Progenitor cell of endocrine pancreas (in vitro differentiated cells): ENCODE measurements at regions not wholly inside any gene's neighbourhood (a gene's known extent, or its start where the extent isn't known, plus 50 kb on each side); places are given as distances from the start of the nearest gene placed in this dataset.

Experiments used
- DNase-seq: peaks from one replicate; pipeline ENCODE4 v3.0.0; 2021; ENCODE audit warnings: low spot score; ENCODE audit not compliant: unreplicated experiment
- H3K27ac Mint-ChIP-seq: 2 replicates; pipeline ENCODE4 v1.8.0; 2021; ENCODE audit warnings: mild to moderate bottlenecking, moderate library complexity, mixed read lengths
- H3K27me3 Mint-ChIP-seq: 2 replicates; pipeline ENCODE4 v1.8.0; 2021; ENCODE audit warnings: mixed read lengths
- H3K36me3 Mint-ChIP-seq: 2 replicates; pipeline ENCODE4 v1.8.0; 2022; ENCODE audit warnings: mixed read lengths; ENCODE audit not compliant: insufficient read depth
- H3K4me1 Mint-ChIP-seq: 2 replicates; pipeline ENCODE4 v1.8.0; 2021; ENCODE audit warnings: low read depth, mixed read lengths
- H3K4me3 Mint-ChIP-seq: 2 replicates; pipeline ENCODE4 v1.8.0; 2021; ENCODE audit warnings: low read depth, mild to moderate bottlenecking, moderate library complexity, mixed read lengths
- H3K9me3 Mint-ChIP-seq: 2 replicates; pipeline ENCODE4 v1.8.0; 2021; ENCODE audit warnings: low read depth, mixed read lengths
- TF ChIP-seq, protein P1 (sequence below): fragments of 200-600 bp; sonication (generic); IDR thresholded peaks from one replicate; pipeline ENCODE4 v1.5.0; 2021; ENCODE audit warnings: antibody characterized with exemption, mild to moderate bottlenecking; ENCODE audit not compliant: unreplicated experiment

GRCh38 chr1:17932164-17932563 is 175.4 kb upstream of the IGSF21 start:
- Mint-ChIP-seq H3K36me3 (no peaks in the 10 kb centered on the region), H3K9me3 (no peaks in the 10 kb centered on the region), H3K27ac (no peak overlapping the region), H3K4me1 (peaks cover 7% of the 10 kb centered on the region), H3K4me3 (no peak overlapping the region), H3K27me3 (peaks cover 49% of the 10 kb centered on the region)
- TF ChIP-seq, protein P1, sequence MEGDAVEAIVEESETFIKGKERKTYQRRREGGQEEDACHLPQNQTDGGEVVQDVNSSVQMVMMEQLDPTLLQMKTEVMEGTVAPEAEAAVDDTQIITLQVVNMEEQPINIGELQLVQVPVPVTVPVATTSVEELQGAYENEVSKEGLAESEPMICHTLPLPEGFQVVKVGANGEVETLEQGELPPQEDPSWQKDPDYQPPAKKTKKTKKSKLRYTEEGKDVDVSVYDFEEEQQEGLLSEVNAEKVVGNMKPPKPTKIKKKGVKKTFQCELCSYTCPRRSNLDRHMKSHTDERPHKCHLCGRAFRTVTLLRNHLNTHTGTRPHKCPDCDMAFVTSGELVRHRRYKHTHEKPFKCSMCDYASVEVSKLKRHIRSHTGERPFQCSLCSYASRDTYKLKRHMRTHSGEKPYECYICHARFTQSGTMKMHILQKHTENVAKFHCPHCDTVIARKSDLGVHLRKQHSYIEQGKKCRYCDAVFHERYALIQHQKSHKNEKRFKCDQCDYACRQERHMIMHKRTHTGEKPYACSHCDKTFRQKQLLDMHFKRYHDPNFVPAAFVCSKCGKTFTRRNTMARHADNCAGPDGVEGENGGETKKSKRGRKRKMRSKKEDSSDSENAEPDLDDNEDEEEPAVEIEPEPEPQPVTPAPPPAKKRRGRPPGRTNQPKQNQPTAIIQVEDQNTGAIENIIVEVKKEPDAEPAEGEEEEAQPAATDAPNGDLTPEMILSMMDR: no peak
- no peak for DNase-seq

GRCh38 chr1:17933501-17933900 is 174.1 kb upstream of the IGSF21 start:
- no peak for DNase-seq
- no peaks in the 10 kb centered on the region for H3K36me3 Mint-ChIP-seq
- peaks cover 7% of the 10 kb centered on the region for H3K4me1 Mint-ChIP-seq
- H3K27ac Mint-ChIP-seq: no peak overlapping the region
- no peak overlapping the region for H3K4me3 Mint-ChIP-seq
- no peaks in the 10 kb centered on the region for H3K9me3 Mint-ChIP-seq
- TF ChIP-seq, protein P1: no peak
- H3K27me3 Mint-ChIP-seq: peaks cover 49% of the 10 kb centered on the region

- TF ChIP-seq, protein P1: no peak
- no peaks in the 10 kb centered on the region for H3K9me3 Mint-ChIP-seq
- H3K36me3 Mint-ChIP-seq: no peaks in the 10 kb centered on the region
- peaks cover 49% of the 10 kb centered on the region for H3K27me3 Mint-ChIP-seq
- no peak overlapping the region for H3K4me3 Mint-ChIP-seq
- DNase-seq: no peak
- H3K27ac Mint-ChIP-seq: no peak overlapping the region
- H3K4me1 Mint-ChIP-seq: peaks cover 7% of the 10 kb centered on the region
These were observed 173.6 kb upstream of the IGSF21 start for GRCh38 chr1:17933971-17934370.

DNA sequence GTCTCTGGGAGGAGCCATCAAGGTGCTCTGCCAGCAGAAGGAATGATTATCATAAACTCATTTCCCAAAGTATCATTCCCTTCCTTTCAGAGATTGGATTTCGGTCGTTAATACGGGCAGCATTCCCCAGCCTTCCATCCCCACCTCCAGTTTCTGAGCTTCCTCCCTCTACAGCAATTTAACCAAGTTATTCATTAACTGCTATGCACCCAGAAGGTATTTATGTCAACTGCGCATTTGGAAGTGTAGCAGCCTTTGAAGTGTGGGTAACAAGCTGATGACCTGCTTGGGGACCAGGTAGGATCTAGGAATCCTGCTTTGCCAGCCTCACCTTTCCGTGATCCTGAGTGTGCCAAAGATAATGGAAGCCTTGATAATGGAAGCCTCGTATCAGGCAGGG is 172.4 kb upstream of the IGSF21 start:
- Mint-ChIP-seq H3K4me3 (no peak overlapping the region), H3K4me1 (peaks cover 7% of the 10 kb centered on the region), H3K36me3 (no peaks in the 10 kb centered on the region), H3K27ac (no peak overlapping the region), H3K27me3 (peaks cover 46% of the 10 kb centered on the region), H3K9me3 (no peaks in the 10 kb centered on the region)
- no peak for DNase-seq
- TF ChIP-seq, protein P1: no peak

GRCh38 chr1:17941431-17942189 is 166.0 kb upstream of the IGSF21 start:
- no peaks in the 10 kb centered on the region for H3K9me3 Mint-ChIP-seq
- H3K27ac Mint-ChIP-seq: no peak overlapping the region
- peaks cover 34% of the 10 kb centered on the region for H3K27me3 Mint-ChIP-seq
- TF ChIP-seq, protein P1: no peak
- no peaks in the 10 kb centered on the region for H3K36me3 Mint-ChIP-seq
- H3K4me3 Mint-ChIP-seq: no peak overlapping the region
- DNase-seq: no peak
- no peaks in the 10 kb centered on the region for H3K4me1 Mint-ChIP-seq
